PC-3 (cell line): ENCODE measurements at regions not wholly inside any gene's neighbourhood (a gene's known extent, or its start where the extent isn't known, plus 50 kb on each side); places are given as distances from the start of the nearest gene placed in this dataset.

Experiments
- ATAC-seq: fragments of 200-7000 bp; cut with Tn5 transposase; 2 replicates; pipeline ENCODE4 v1.9.1; 2020; ENCODE audit warnings: mild to moderate bottlenecking, moderate library complexity
- BruUV-seq: library from RNA; stranded (reverse); fragments of 400-500 nt; replicated peaks from 2 replicates; lab custom pipeline; 2021; lab: Mats Ljungman, UMichigan
- CTCF ChIA-PET: fragments of 300-600 bp; sonication (Branson Sonifier 250); formaldehyde crosslinking; loops from one replicate; lab custom pipeline; 2022; ENCODE audit warnings: antibody characterized with exemption; lab: Charles Lee
- POLR2A ChIA-PET: fragments of 300-600 bp; sonication (Branson Sonifier 250); formaldehyde crosslinking; loops from one replicate; lab custom pipeline; 2022; ENCODE audit warnings: antibody characterized with exemption; ENCODE audit not compliant: unreplicated experiment; lab: Charles Lee
- DNase-seq: peaks from one replicate; pipeline ENCODE4 v3.0.0-alpha.2; 2015
- H2AFZ ChIP-seq: fragments of 300-600 bp; sonication (generic); 2 replicates; pipeline ENCODE4 v1.6.0; 2016; ENCODE audit warnings: antibody characterized with exemption, low read length
- H3F3A ChIP-seq: fragments of 300-600 bp; sonication (generic); one replicate; pipeline ENCODE4 v1.6.0; 2017; ENCODE audit warnings: antibody characterized with exemption, low read length, control low read depth, mild to moderate bottlenecking; ENCODE audit not compliant: unreplicated experiment
- H3K27ac ChIP-seq: fragments of 300-600 bp; sonication (generic); 2 replicates; pipeline ENCODE4 v1.5.1; 2016; ENCODE audit warnings: mild to moderate bottlenecking, low read length
- H3K27me3 ChIP-seq: fragments of 300-600 bp; sonication (generic); 2 replicates; pipeline ENCODE4 v1.6.1; 2016; ENCODE audit warnings: low read length, mixed read lengths
- H3K36me3 ChIP-seq: fragments of 300-600 bp; sonication (generic); 2 replicates; pipeline ENCODE4 v1.6.1; 2016; ENCODE audit warnings: low read depth, mixed run types, low read length, mixed read lengths
- H3K4me1 ChIP-seq: fragments of 300-600 bp; sonication (generic); 2 replicates; pipeline ENCODE4 v1.5.1; 2016; ENCODE audit warnings: low read length; ENCODE audit not compliant: insufficient read depth
- H3K4me2 ChIP-seq: fragments of 300-600 bp; sonication (generic); 2 replicates; pipeline ENCODE4 v1.6.0; 2016; ENCODE audit warnings: low read length
- H3K4me3 ChIP-seq: fragments of 300-600 bp; sonication (generic); 2 replicates; pipeline ENCODE4 v1.5.1; 2016; ENCODE audit warnings: mild to moderate bottlenecking, low read length, mixed read lengths
- H3K79me2 ChIP-seq: fragments of 300-600 bp; sonication (generic); 2 replicates; pipeline ENCODE4 v1.6.1; 2017; ENCODE audit warnings: low read length, mixed read lengths
- H3K9ac ChIP-seq: fragments of 300-600 bp; sonication (generic); 2 replicates; pipeline ENCODE4 v1.6.0; 2016; ENCODE audit warnings: mild to moderate bottlenecking, low read length
- H3K9me2 ChIP-seq: fragments of 300-600 bp; sonication (generic); replicated peaks from 2 replicates; pipeline ENCODE4 v1.6.1; 2016; ENCODE audit warnings: mixed run types, low read length, mixed read lengths
- H3K9me3 ChIP-seq: fragments of 300-600 bp; sonication (generic); 2 replicates; pipeline ENCODE4 v1.6.1; 2016; ENCODE audit warnings: low read length, mixed read lengths
- H4K20me1 ChIP-seq: fragments of 300-600 bp; sonication (generic); 2 replicates; pipeline ENCODE4 v1.6.1; 2016; ENCODE audit warnings: low read length, mixed read lengths
- CTCF ChIP-seq: fragments of 300-600 bp; sonication (generic); conservative IDR thresholded peaks from 2 replicates; pipeline ENCODE4 v1.5.1; 2017; ENCODE audit warnings: antibody characterized with exemption, low read depth, mild to moderate bottlenecking, low read length
- EZH2 ChIP-seq: fragments of 300-600 bp; sonication (generic); IDR thresholded peaks from one replicate; pipeline ENCODE4 v1.6.1; 2017; ENCODE audit warnings: antibody characterized with exemption, mild to moderate bottlenecking, low read length; ENCODE audit not compliant: unreplicated experiment
- EZH2phosphoT487 ChIP-seq: fragments of 300-600 bp; sonication (generic); IDR thresholded peaks from 2 replicates; pipeline ENCODE4 v1.6.1; 2018; ENCODE audit warnings: mild to moderate bottlenecking, antibody characterized with exemption, low read length, borderline replicate concordance
- intact Hi-C: fragments of 100-400 bp; cut with micrococcal nuclease; formaldehyde crosslinking; loops from 2 replicates; pipeline ENCODE4 v1.9.0; 2023

- H3K9ac ChIP-seq, result no peak overlapping the region
- no peak overlapping the region for H2AFZ ChIP-seq
- intact Hi-C loops, result loop anchor here (10.0 kb wide), 1 partner anchor 89 kb away; no protein-coding TSS in a partner anchor
- H3K36me3 ChIP-seq, result no peaks in the 10 kb centered on the region
- BruUV-seq, result no TSS peak
- H3K27ac ChIP-seq, result no peak overlapping the region
- ChIA-PET POLR2A (no interaction called here), CTCF (no interaction called here)
- no peaks in the 10 kb centered on the region for H3F3A ChIP-seq
- H3K27me3 ChIP-seq, result no peaks in the 10 kb centered on the region
- H3K4me3 ChIP-seq, result no peak overlapping the region
- no peaks in the 10 kb centered on the region for H3K9me3 ChIP-seq
- peaks cover 16% of the 10 kb centered on the region for H3K4me1 ChIP-seq
- DNase-seq (no peak), ATAC-seq (no peak)
- no peak overlapping the region for H3K4me2 ChIP-seq
- no peaks in the 10 kb centered on the region for H4K20me1 ChIP-seq
- no peaks in the 10 kb centered on the region for H3K79me2 ChIP-seq
- TF ChIP-seq CTCF (no peak), EZH2 (no peak), EZH2phosphoT487 (no peak)
- no peaks in the 10 kb centered on the region for H3K9me2 ChIP-seq
Measured at GRCh38 chr9:116083837-116084236, 69.8 kb upstream of the PAPPA start.

GRCh38 chr9:116084497-116084896 is 69.1 kb upstream of the PAPPA start:
- Histone ChIP-seq H4K20me1 (no peaks in the 10 kb centered on the region), H3K4me3 (no peak overlapping the region), H3K9me2 (no peaks in the 10 kb centered on the region), H3K9ac (no peak overlapping the region), H3K4me1 (peaks cover 16% of the 10 kb centered on the region), H3K9me3 (no peaks in the 10 kb centered on the region), H3K4me2 (no peak overlapping the region), H3K27ac (no peak overlapping the region), H3F3A (no peaks in the 10 kb centered on the region), H3K27me3 (no peaks in the 10 kb centered on the region), H3K36me3 (no peaks in the 10 kb centered on the region), H2AFZ (no peak overlapping the region), H3K79me2 (no peaks in the 10 kb centered on the region)
- ATAC-seq (no peak), DNase-seq (no peak)
- intact Hi-C loops, result loop anchor here (10.0 kb wide), 1 partner anchor 90 kb away; no protein-coding TSS in a partner anchor
- CTCF ChIA-PET, result no interaction called here
- BruUV-seq, result no TSS peak
- TF ChIP-seq CTCF (no peak), EZH2phosphoT487 (no peak), EZH2 (no peak)
- POLR2A ChIA-PET, result no interaction called here

GRCh38 chr9:116087246-116087645 is 66.3 kb upstream of the PAPPA start:
- ATAC-seq, result peak; percentile 31; the same call in 1 of the 2 replicates
- Histone ChIP-seq H3K27ac (peak overlapping the region; percentile 85), H3K9ac (peak overlapping the region; percentile 65), H4K20me1 (no peaks in the 10 kb centered on the region), H3K4me2 (peak overlapping the region; percentile 48), H3K4me3 (no peak overlapping the region), H3K4me1 (peaks cover 16% of the 10 kb centered on the region), H2AFZ (no peak overlapping the region), H3K79me2 (no peaks in the 10 kb centered on the region), H3K36me3 (no peaks in the 10 kb centered on the region), H3K9me2 (no peaks in the 10 kb centered on the region), H3K27me3 (no peaks in the 10 kb centered on the region), H3K9me3 (no peaks in the 10 kb centered on the region), H3F3A (no peaks in the 10 kb centered on the region)
- intact Hi-C loops, result loop anchor here (10.0 kb wide), 1 partner anchor 92 kb away; no protein-coding TSS in a partner anchor
- POLR2A ChIA-PET, result no interaction called here
- TF ChIP-seq EZH2phosphoT487 (no peak), EZH2 (no peak), CTCF (no peak)
- no TSS peak for BruUV-seq
- CTCF ChIA-PET, result no interaction called here
- peak; percentile 39 for DNase-seq
